GM12873 (cell line): ENCODE measurements at regions not wholly inside any gene's neighbourhood (a gene's known extent, or its start where the extent isn't known, plus 50 kb on each side); places are given as distances from the start of the nearest gene placed in this dataset.

Experiments
- CTCF ChIP-seq: IDR thresholded peaks from 2 replicates; pipeline ENCODE4 v1.5.1; 2012; ENCODE audit warnings: low read depth, mild to moderate bottlenecking, moderate library complexity, low read length, control low read depth; ENCODE audit not compliant: insufficient read depth; ENCODE audit errors: missing control alignments

GRCh38 chr9:110103257-110103656 is 104.7 kb downstream of the C9orf152 start:
- TF ChIP-seq CTCF: no peak

GRCh38 chr9:110104261-110104809 is 103.6 kb downstream of the C9orf152 start:
- TF ChIP-seq CTCF: no peak

DNA sequence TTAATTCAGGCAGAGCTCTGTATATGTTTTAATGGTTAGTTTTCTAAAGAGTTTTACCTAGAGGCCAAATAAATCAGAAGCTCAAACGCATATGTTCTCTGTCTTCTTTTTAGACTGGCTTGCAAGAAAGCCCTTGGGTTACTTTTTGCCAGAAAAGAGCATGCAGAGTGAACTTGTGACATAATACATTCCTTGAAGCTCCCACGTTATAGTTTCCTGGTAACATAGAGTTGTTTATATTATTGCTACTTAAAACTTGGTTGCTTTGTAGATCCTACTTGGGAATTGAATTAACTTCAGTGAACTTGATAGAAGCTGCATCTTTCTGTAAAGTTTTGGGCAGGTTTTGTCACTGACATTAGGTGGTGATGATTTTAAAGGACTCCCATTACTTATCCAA is 102.9 kb downstream of the C9orf152 start:
- TF ChIP-seq CTCF: no peak

GRCh38 chr9:110106661-110107060 is 101.3 kb downstream of the C9orf152 start:
- TF ChIP-seq CTCF: no peak

DNA sequence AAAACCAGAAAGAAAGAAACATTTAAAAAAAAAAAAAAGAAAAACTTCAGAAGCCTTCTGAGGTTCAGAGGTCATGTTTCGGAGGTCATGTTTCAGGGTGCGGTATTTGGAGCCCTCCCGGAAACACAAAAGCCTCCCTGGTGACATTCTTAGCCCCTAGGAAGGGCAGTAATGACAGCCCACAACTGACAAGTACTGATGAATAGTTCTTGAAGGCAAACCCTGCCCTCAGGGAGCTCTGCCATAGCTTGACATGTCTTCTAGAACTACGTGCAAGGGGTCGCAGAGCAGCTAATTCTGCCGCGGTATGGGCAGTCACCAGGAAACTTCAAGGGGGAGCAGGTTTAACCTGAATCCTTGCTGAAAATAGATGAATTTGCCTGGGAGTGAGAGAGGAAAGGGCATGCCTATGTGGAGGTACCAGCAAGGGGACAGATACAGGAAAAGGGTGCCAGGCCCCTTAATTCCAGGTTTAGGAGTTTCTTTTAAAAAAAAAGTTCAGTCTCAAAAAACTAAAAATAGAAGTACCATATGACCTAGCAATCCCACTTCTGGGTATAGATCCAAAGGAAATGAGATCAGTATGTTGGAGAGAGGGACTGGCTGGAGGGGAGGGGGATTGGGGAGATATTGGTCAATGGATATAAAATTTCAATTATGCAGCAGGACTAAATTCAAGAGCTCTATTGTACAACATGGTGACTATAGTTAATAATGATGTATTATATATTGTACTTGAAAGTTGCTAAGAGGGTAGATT is 98.4 kb downstream of the C9orf152 start:
- TF ChIP-seq CTCF: no peak

DNA sequence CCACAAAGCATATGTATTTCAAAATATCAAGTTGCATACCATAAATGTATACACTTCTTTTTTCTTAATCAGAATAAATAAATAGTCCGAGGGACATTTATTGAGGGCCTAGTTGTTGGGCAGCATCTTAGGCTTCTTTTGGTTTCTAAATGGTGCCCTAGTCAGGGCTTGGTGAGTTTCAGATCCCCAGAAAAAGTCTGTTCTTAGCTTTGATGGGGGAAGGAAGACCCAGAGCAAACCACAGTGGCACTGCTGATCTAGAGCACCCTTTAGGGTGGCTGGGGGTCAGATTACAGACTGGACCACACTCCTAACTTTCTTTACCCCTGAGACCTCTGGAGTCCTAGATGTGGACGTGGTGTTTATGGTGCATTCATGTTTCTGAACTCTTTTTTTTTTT is 97.8 kb downstream of the C9orf152 start:
- TF ChIP-seq CTCF: no peak

DNA sequence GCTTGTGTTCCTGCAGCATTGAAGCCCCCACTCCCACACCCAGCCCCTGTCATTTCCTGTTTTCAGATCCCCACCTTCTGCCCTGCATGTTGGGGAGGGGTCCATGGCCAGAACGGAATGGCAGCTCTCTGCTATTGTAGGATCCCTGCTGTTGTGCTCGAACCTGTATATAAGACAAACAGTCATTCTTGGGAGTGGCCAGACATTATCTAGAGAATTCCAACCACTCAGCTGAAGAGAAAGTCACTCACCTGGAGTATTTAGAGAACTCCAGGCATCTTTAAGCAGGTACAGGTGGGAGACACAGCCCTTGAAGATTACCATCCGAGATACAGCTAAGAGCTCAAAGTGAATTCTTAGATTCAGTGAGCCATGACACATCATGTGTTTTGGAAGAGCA is 96.1 kb downstream of the C9orf152 start:
- no peak for TF ChIP-seq CTCF
